Urinary bladder (tissue), 3 donors: ENCODE measurements at regions not wholly inside any gene's neighbourhood (a gene's known extent, or its start where the extent isn't known, plus 50 kb on each side); places are given as distances from the start of the nearest gene placed in this dataset.

Experiments
- DNase-seq: peaks from one replicate; pipeline ENCODE4 v3.0.0-alpha.2; 2015; ENCODE audit errors: extremely low spot score
- H3K27ac ChIP-seq: one replicate; pipeline ENCODE4 v1.5.1; 2013; ENCODE audit warnings: low read depth, mild to moderate bottlenecking, moderate library complexity
- H3K36me3 ChIP-seq: one replicate; pipeline ENCODE4 v1.6.1; 2013; ENCODE audit warnings: mild to moderate bottlenecking, moderate library complexity; ENCODE audit not compliant: insufficient read depth
- H3K4me1 ChIP-seq: one replicate; pipeline ENCODE4 v1.6.1; 2013; ENCODE audit warnings: mild to moderate bottlenecking, moderate library complexity; ENCODE audit not compliant: insufficient read depth
- H3K4me3 ChIP-seq: one replicate; pipeline ENCODE4 v1.5.1; 2013; ENCODE audit warnings: low read depth, low read length
- WGBS: extraction: QIAGEN DNeasy Blood & Tissue Kit; methylation state at CpG from one replicate; pipeline ENCODE4 v1.1.7; 2013; 5-methylcytosine and 5-hydroxymethylcytosine counted together
- donor health status: healthy with polysubstance abuse.
- donor health status: healthy.

DNA sequence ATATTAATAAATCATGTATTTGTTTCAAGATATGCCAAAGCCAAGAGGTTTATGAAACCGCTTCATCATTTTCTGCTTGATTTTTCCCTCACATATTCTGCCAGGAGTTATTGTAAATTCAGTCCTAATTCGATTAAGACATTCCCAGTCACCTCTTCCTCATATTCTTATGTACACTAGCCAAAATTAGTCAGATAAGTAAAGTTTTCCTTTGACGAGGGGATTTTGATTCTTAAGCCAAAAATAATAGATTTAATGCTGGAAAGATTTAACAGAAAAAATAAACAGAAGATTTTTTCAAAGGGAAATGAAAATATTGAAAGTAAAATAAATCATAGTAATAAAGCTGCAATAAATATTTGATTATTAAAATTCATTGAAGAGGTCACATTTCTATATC lies 51.0 kb upstream of the VEGFC start:
- WGBS: 63% methylated on average over 3 of the region's 3 CpGs
- DNase-seq: no peak
- no peak overlapping the region for H3K4me3 ChIP-seq
- no peak overlapping the region for H3K27ac ChIP-seq
- no peaks in the 10 kb centered on the region for H3K4me1 ChIP-seq
- H3K36me3 ChIP-seq: no peaks in the 10 kb centered on the region

DNA sequence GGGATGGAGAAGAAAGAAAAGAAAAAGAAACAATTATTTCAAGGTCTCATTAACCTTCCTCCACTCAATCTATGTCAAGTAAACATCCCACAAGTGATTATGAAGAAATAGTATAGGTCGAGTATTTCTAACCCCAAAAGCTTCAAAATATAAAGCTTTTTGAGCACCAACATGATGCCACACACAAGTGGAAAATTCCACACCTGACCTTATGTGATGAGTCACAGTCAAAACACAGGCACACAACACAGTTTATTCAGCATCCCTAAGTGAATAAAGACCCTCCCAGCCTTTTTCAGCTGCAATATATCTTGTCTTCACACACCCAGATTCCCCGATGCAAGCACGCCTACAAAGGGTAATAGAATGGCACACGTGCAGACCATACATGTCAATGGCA lies 51.7 kb upstream of the VEGFC start:
- Histone ChIP-seq H3K4me3 (no peak overlapping the region), H3K36me3 (no peaks in the 10 kb centered on the region), H3K27ac (no peak overlapping the region), H3K4me1 (no peaks in the 10 kb centered on the region)
- 90% methylated on average over 4 of the region's 4 CpGs for WGBS
- DNase-seq: no peak

- DNase-seq: no peak
- Histone ChIP-seq H3K27ac (no peak overlapping the region), H3K4me3 (no peak overlapping the region), H3K36me3 (no peaks in the 10 kb centered on the region), H3K4me1 (no peaks in the 10 kb centered on the region)
- WGBS: 86% methylated on average over 2 of the region's 2 CpGs
These were observed 52.9 kb upstream of the VEGFC start for GRCh38 chr4:176845636-176846035.

DNA sequence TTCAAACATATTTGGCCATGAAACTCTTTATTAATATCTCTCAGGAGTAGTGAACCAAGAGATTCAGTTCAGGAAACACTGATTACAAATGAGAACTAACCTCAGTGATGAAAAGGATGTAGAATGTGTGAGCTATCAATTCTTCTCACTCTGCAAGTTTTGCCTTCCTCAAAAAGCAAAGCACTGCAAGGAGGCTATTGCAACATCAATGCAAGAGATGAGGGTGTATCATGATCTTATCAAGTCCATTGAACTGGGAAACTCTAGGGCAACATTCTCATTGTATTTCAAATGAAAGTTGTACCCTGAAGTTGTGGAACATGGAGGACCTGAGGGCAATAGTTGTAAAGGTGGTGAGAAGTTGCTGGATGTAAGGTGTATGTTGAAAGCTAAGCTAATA lies 56.4 kb upstream of the VEGFC start:
- Histone ChIP-seq H3K4me1 (no peaks in the 10 kb centered on the region), H3K36me3 (no peaks in the 10 kb centered on the region), H3K27ac (no peak overlapping the region), H3K4me3 (no peak overlapping the region)
- DNase-seq: no peak

DNA sequence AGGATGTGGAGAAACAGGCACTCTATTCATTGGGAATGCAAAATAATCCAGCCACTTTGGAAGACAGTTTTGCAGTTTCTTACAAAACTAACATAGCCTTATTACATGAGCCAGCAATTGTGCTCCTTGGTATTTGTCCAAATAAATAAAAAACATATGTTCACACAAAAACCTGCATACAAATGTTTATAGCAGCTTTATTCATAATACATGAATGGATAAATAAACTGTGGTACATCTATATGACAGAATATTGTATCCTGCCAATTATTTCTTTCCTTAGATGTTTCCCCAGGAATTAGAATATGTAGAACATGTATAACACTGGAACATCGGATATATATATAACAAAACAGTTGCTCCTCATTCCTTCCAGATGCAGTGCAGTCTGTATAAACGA lies 57.7 kb upstream of the VEGFC start:
- Histone ChIP-seq H3K4me3 (no peak overlapping the region), H3K4me1 (no peaks in the 10 kb centered on the region), H3K27ac (no peak overlapping the region), H3K36me3 (no peaks in the 10 kb centered on the region)
- 49% methylated on average over 2 of the region's 2 CpGs for WGBS
- DNase-seq: no peak

GRCh38 chr4:176856421-176856820 lies 63.7 kb upstream of the VEGFC start:
- H3K4me3 ChIP-seq: no peak overlapping the region
- no peaks in the 10 kb centered on the region for H3K36me3 ChIP-seq
- no peak for DNase-seq
- no peak overlapping the region for H3K27ac ChIP-seq
- 47% methylated on average over 2 of the region's 2 CpGs for WGBS
- H3K4me1 ChIP-seq: no peaks in the 10 kb centered on the region

DNA sequence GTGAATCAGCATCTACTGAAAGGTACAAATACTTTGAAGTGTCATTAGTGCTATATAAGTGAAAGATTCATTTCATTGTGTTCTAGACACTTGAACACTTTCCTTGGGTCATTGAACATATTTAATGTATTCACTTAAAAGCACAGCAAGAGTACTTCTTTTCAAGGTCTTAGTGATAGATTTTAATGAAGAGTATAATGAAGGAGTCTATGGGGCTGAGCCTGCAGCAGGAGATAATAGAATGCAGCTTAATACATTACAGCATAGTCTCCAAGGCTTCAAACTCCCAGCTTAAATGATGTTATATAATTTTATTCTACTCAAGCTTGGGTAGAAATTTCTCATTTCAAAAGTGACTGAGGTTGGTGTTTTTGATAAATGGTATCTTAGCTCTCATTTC lies 66.1 kb upstream of the VEGFC start:
- DNase-seq: no peak
- Histone ChIP-seq H3K27ac (no peak overlapping the region), H3K36me3 (no peaks in the 10 kb centered on the region), H3K4me3 (no peak overlapping the region), H3K4me1 (no peaks in the 10 kb centered on the region)

DNA sequence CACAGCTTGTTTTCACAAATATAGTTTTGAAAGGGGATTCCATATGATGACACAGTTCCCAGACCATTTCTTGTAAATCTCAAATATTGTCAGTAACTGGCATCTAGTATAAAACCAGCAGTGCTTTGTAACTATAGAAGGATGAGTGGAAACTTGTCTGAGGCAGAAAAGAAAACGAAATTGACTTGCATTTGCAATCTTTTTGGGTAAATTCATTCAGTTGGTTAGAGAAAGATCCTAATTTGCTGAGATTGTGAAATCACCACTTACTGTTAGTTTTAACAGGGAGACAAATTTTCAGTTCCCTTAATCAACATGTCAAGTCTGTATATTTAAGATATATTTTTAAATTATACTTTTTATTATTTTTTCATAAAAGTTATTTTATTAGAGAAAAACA lies 71.5 kb upstream of the VEGFC start:
- no peak for DNase-seq
- H3K4me3 ChIP-seq: no peak overlapping the region
- WGBS: 33% methylated on average over 1 of the region's 1 CpG

GRCh38 chr4:176868676-176869075 lies 76.0 kb upstream of the VEGFC start:
- H3K4me1 ChIP-seq: no peaks in the 10 kb centered on the region
- no peak overlapping the region for H3K4me3 ChIP-seq
- no peak for DNase-seq
- H3K27ac ChIP-seq: no peak overlapping the region
- no peaks in the 10 kb centered on the region for H3K36me3 ChIP-seq
- WGBS: 84% methylated on average over 2 of the region's 2 CpGs

More for the DNA sequence above, 71.5 kb upstream of the VEGFC start:
- H3K4me1 ChIP-seq: no peaks in the 10 kb centered on the region
- H3K36me3 ChIP-seq: no peaks in the 10 kb centered on the region
- no peak overlapping the region for H3K27ac ChIP-seq

DNA sequence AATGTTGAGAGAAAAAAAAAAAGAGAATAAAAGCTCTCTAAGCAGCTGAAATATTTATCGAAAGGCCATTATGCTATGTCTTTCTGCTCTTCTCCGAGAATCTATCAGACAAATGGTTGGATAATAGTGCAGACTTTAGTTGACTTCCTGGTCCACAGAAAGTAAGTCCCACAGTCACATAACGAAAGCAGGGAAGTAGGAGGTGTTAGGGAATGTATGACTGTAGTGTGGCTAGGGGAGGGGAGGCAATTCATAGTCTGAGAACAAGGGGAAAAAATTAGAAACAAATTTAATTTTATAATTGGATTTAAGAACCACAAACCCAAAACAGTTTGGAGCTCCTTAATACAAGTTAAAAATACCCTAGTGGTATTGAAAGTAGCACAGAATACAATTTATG lies 79.7 kb upstream of the VEGFC start:
- Histone ChIP-seq H3K27ac (no peak overlapping the region), H3K4me1 (no peaks in the 10 kb centered on the region), H3K36me3 (no peaks in the 10 kb centered on the region), H3K4me3 (no peak overlapping the region)
- WGBS: 74% methylated on average over 3 of the region's 3 CpGs
- DNase-seq: no peak

- Histone ChIP-seq H3K4me3 (no peak overlapping the region), H3K4me1 (no peaks in the 10 kb centered on the region), H3K27ac (no peak overlapping the region), H3K36me3 (no peaks in the 10 kb centered on the region)
- no peak for DNase-seq
- 82% methylated on average over 10 of the region's 10 CpGs for WGBS
These were observed 82.2 kb upstream of the VEGFC start for GRCh38 chr4:176874721-176875445.

DNA sequence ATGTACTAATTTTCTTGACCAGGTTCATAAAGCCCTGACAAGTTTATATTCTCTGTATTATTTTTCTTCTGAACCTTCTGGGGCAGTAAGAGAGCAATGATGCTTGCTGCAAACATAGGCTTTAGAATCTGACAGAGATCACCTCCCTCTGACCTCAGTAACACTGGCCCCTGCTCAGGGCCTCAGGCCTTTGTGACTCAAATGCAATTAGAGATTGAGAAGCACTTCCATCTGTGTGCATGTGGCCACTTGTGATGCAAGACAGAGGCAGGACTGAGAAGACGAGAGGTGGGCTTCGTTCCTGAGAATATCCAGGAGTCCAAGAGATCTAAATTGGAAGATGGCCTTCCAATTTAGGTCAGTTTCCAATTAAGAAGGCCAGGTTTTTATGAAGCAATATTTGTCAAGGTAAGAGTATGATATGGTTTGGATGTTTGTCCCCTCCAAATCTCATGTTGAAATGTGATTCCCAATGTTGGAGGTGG lies 82.8 kb upstream of the VEGFC start:
- Histone ChIP-seq H3K4me1 (no peaks in the 10 kb centered on the region), H3K4me3 (no peak overlapping the region), H3K27ac (no peak overlapping the region), H3K36me3 (no peaks in the 10 kb centered on the region)
- peak; percentile 0 for DNase-seq
- WGBS: 54% methylated on average over 2 of the region's 2 CpGs

DNA sequence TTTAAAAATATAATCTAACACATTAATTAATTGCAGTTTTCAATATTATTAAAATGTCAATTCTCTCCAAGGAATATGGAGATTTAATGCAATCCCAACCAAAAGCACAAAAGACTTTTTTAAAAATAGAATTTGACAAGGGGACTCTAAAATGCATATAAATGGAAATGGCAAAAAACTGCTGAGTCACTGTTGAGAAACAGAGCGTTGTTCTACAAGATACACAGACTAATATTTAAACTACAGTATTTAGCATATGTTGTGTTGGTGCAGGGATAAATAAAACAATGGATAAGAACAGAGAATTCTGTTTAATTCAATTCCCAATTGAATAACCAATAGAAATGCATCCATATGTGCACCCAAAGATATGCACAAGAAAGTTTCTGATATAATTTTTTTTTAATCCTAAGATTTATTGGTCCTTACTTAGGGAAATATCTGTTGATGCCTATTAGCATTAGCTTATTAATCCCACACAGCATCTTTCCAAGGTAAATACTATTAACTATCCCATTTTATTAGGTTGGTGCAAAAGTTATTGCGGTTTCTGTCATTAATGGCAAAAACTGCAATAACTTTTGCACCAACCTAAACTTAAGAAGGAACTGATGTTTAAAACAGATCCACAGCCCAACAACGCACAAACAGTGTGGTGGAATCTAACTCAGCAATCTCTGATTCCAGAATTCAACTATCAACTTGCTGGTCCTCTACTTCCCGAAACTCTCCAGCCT lies 86.8 kb upstream of the VEGFC start:
- no peak overlapping the region for H3K4me3 ChIP-seq
- no peaks in the 10 kb centered on the region for H3K4me1 ChIP-seq
- H3K27ac ChIP-seq: no peak overlapping the region
- DNase-seq: no peak
- no peaks in the 10 kb centered on the region for H3K36me3 ChIP-seq
- WGBS: 79% methylated on average over 4 of the region's 4 CpGs

GRCh38 chr4:176882206-176882605 lies 89.5 kb upstream of the VEGFC start:
- 66% methylated on average over 2 of the region's 2 CpGs for WGBS
- no peak for DNase-seq
- no peaks in the 10 kb centered on the region for H3K36me3 ChIP-seq
- H3K27ac ChIP-seq: no peak overlapping the region
- H3K4me3 ChIP-seq: no peak overlapping the region
- no peaks in the 10 kb centered on the region for H3K4me1 ChIP-seq
